VCaP (cell line): ENCODE measurements at regions not wholly inside any gene's neighbourhood (a gene's known extent, or its start where the extent isn't known, plus 50 kb on each side); places are given as distances from the start of the nearest gene placed in this dataset.
"Not testable (repeated sequence)": the region's sequence is repeated elsewhere in the genome, so short reads cannot be mapped to it uniquely, and the experiment has no call there.

Source experiments
- H3K27ac ChIP-seq: fragments of 450-650 bp; 2 replicates; pipeline ENCODE4 v1.5.1; 2017
- CTCF ChIP-seq: fragments of 450-650 bp; conservative IDR thresholded peaks from 2 replicates; pipeline ENCODE4 v1.5.1; 2017; ENCODE audit warnings: mild to moderate bottlenecking, moderate library complexity

- no peak overlapping the region for H3K27ac ChIP-seq
- no peak for TF ChIP-seq CTCF
Measured at GRCh38 chr9:75451505-75451904, 363.2 kb downstream of the OSTF1 start.

GRCh38 chr9:75452512-75452911 lies 364.2 kb downstream of the OSTF1 start:
- no peak overlapping the region for H3K27ac ChIP-seq
- TF ChIP-seq CTCF: no peak

- no peak overlapping the region for H3K27ac ChIP-seq
- no peak for TF ChIP-seq CTCF
Measured at GRCh38 chr9:75454043-75454442, 365.7 kb downstream of the OSTF1 start.

GRCh38 chr9:75454891-75455290 lies 366.6 kb downstream of the OSTF1 start:
- H3K27ac ChIP-seq: no peak overlapping the region
- TF ChIP-seq CTCF: no peak

GRCh38 chr9:75455444-75455921 lies 367.2 kb downstream of the OSTF1 start:
- no peak for TF ChIP-seq CTCF
- no peak overlapping the region for H3K27ac ChIP-seq

- no peak for TF ChIP-seq CTCF
- no peak overlapping the region for H3K27ac ChIP-seq
Measured at GRCh38 chr9:75456698-75457097, 368.4 kb downstream of the OSTF1 start.

- no peak for TF ChIP-seq CTCF
- H3K27ac ChIP-seq: no peak overlapping the region
Measured at GRCh38 chr9:75457474-75458011, 369.2 kb downstream of the OSTF1 start.

GRCh38 chr9:75459311-75459710 lies 371.0 kb downstream of the OSTF1 start:
- H3K27ac ChIP-seq: not testable (repeated sequence)
